ENCODE measurements at regions not wholly inside any gene's neighbourhood (a gene's known extent, or its start where the extent isn't known, plus 50 kb on each side); places are given as distances from the start of the nearest gene placed in this dataset.

DNA sequence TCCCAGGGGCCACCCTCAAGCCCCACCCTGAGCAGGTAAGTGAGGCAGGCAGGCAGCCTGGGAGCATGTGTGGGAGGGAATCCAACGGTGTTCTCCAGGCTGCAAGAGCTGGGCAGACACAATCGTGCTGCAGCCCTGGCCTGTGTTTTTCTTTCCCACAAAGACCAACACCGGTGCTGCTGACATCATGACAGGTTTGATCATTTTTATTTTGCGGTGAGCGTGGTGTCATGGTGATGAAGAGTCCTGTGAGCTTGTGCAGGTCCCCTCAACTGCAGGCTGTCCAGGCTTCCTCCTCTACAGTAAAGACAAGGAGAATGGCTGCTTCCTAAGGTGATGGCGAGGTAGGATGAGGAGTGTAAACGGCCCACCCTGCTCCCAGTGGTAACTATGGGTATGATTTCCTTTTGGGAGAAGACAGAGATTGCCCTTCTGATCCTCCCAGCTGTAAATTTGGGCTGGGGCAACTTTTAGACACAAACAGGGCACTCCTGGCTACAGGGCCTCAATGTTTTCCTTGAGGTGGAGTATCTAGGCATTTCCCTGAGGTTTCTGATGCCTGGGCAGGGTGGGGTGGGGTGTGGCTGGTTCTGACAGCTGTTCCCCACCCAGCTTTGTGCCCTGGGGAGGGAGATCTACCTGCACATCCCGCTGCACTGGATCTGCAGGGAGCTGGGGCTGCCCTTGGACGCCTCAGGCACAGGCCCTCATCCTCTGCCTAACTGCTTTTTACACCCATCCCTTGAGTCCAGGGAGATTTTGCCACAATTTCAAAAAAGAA is 109.1 kb downstream of the VCPKMT start:
- ATAC-seq: no peak
- no peak for TF ChIP-seq CSDC2 (CRISPR knock-in tag; IDR thresholded peaks at IDR 0.05)
- TF ChIP-seq ZNF70 (CRISPR knock-in tag; IDR thresholded peaks at IDR 0.05): no peak
- no peak for TF ChIP-seq SNAI2 (CRISPR knock-in tag; IDR thresholded peaks at IDR 0.05)
- TF ChIP-seq ZC3H10 (CRISPR knock-in tag; IDR thresholded peaks at IDR 0.05): no peak
- TF ChIP-seq RARB (CRISPR knock-in tag; IDR thresholded peaks at IDR 0.05): no peak
- TF ChIP-seq, protein P1, sequence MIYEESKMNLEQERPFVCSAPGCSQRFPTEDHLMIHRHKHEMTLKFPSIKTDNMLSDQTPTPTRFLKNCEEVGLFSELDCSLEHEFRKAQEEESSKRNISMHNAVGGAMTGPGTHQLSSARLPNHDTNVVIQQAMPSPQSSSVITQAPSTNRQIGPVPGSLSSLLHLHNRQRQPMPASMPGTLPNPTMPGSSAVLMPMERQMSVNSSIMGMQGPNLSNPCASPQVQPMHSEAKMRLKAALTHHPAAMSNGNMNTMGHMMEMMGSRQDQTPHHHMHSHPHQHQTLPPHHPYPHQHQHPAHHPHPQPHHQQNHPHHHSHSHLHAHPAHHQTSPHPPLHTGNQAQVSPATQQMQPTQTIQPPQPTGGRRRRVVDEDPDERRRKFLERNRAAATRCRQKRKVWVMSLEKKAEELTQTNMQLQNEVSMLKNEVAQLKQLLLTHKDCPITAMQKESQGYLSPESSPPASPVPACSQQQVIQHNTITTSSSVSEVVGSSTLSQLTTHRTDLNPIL (CRISPR knock-in tag; IDR thresholded peaks at IDR 0.05; ENCODE audit: low read depth): no peak
- TF ChIP-seq PPARA (CRISPR knock-in tag; IDR thresholded peaks at IDR 0.05; ENCODE audit: borderline replicate concordance): no peak

DNA sequence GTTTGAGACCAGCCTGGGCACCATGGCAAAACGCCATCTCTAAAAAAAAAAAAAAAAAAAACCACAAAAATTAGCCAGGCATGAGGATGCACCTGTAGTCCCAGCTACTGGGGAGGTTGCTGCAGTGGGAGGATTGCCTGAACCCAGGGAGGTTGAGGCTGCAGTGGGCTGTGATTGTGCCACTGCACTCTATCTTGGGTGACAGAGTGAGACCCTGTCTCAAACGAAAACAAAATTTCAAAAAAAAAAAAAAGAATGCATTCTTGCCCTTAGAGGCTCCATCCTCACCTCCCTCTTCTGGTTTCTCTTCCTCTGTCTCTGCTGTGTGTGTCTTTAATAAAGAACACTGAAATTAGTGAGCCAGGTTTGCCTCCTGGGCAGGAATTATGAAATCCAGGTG is 107.8 kb downstream of the VCPKMT start:
- no peak for ATAC-seq

DNA sequence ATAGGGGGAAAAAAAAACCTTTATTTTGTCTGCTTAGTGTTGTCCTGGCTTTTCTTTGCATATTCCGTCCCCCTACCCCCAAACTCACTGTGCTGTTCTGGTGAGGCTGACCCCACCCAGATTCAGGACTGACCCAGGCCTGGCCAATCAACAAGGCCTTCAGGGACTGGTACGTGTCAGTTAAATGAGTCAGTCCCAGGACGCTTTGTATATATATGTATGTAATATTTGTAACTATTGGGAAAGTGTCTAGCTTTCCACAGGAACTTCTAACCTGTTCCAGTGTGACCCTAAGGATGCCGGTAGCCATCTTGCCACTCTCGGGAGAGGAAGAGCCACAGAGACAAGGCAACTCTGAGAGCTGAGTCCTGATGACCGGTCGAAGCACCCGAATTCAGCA is 107.4 kb downstream of the VCPKMT start:
- ATAC-seq: no peak
- TF ChIP-seq PPARA (CRISPR knock-in tag; IDR thresholded peaks at IDR 0.05; ENCODE audit: borderline replicate concordance) (no peak), TSHZ2 (CRISPR knock-in tag; IDR thresholded peaks at IDR 0.05) (no peak), OSR1 (CRISPR knock-in tag; IDR thresholded peaks at IDR 0.05) (no peak), RARB (CRISPR knock-in tag; IDR thresholded peaks at IDR 0.05) (no peak)
- TF ChIP-seq, protein P2, sequence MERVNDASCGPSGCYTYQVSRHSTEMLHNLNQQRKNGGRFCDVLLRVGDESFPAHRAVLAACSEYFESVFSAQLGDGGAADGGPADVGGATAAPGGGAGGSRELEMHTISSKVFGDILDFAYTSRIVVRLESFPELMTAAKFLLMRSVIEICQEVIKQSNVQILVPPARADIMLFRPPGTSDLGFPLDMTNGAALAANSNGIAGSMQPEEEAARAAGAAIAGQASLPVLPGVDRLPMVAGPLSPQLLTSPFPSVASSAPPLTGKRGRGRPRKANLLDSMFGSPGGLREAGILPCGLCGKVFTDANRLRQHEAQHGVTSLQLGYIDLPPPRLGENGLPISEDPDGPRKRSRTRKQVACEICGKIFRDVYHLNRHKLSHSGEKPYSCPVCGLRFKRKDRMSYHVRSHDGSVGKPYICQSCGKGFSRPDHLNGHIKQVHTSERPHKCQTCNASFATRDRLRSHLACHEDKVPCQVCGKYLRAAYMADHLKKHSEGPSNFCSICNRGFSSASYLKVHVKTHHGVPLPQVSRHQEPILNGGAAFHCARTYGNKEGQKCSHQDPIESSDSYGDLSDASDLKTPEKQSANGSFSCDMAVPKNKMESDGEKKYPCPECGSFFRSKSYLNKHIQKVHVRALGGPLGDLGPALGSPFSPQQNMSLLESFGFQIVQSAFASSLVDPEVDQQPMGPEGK (CRISPR knock-in tag; IDR thresholded peaks at IDR 0.05; ENCODE audit: borderline replicate concordance): no peak

More for the DNA sequence above, 107.8 kb downstream of the VCPKMT start:
- no peak for TF ChIP-seq TCF4 (CRISPR knock-in tag; IDR thresholded peaks at IDR 0.05; ENCODE audit: borderline replicate concordance)
- TF ChIP-seq OSR1 (CRISPR knock-in tag; IDR thresholded peaks at IDR 0.05): no peak
- no peak for TF ChIP-seq POU6F1 (CRISPR knock-in tag; IDR thresholded peaks at IDR 0.05; ENCODE audit: borderline replicate concordance, low read depth)
- TF ChIP-seq ZFP3 (CRISPR knock-in tag; IDR thresholded peaks at IDR 0.05): no peak
- TF ChIP-seq, protein P2 (CRISPR knock-in tag; IDR thresholded peaks at IDR 0.05; ENCODE audit: borderline replicate concordance): no peak
- TF ChIP-seq ZNF565 (CRISPR knock-in tag; conservative IDR thresholded peaks at IDR 0.05; ENCODE audit: low read depth): no peak
- TF ChIP-seq ZNF70 (CRISPR knock-in tag; IDR thresholded peaks at IDR 0.05): no peak
- TF ChIP-seq ZC3H10 (CRISPR knock-in tag; IDR thresholded peaks at IDR 0.05): no peak
- no peak for TF ChIP-seq PPARA (CRISPR knock-in tag; IDR thresholded peaks at IDR 0.05; ENCODE audit: borderline replicate concordance)
- no peak for TF ChIP-seq TOX (CRISPR knock-in tag; IDR thresholded peaks at IDR 0.05; ENCODE audit: borderline replicate concordance)
- no peak for TF ChIP-seq BACH2 (CRISPR knock-in tag; IDR thresholded peaks at IDR 0.05; ENCODE audit: borderline replicate concordance)
- no peak for TF ChIP-seq SNAI2 (CRISPR knock-in tag; IDR thresholded peaks at IDR 0.05)
- TF ChIP-seq ZNF8 (CRISPR knock-in tag; IDR thresholded peaks at IDR 0.05): no peak
- no peak for TF ChIP-seq TSHZ2 (CRISPR knock-in tag; IDR thresholded peaks at IDR 0.05)
